Activated CD8-positive, alpha-beta memory T cell treated with anti-CD3 and anti-CD28 coated beads for 36 hours (primary cell): ENCODE measurements at regions not wholly inside any gene's neighbourhood (a gene's known extent, or its start where the extent isn't known, plus 50 kb on each side); places are given as distances from the start of the nearest gene placed in this dataset.

Experiments used
- CTCF ChIA-PET: fragments of 350-600 bp; sonication (Branson Sonifier 250); formaldehyde crosslinking; loops from one replicate; lab custom pipeline; 2021; ENCODE audit warnings: antibody characterized with exemption; lab: Charles Lee
- POLR2A ChIA-PET: fragments of 350-600 bp; sonication (Branson Sonifier 250); formaldehyde crosslinking; loops from one replicate; lab custom pipeline; 2021; ENCODE audit warnings: antibody characterized with exemption; lab: Charles Lee

DNA sequence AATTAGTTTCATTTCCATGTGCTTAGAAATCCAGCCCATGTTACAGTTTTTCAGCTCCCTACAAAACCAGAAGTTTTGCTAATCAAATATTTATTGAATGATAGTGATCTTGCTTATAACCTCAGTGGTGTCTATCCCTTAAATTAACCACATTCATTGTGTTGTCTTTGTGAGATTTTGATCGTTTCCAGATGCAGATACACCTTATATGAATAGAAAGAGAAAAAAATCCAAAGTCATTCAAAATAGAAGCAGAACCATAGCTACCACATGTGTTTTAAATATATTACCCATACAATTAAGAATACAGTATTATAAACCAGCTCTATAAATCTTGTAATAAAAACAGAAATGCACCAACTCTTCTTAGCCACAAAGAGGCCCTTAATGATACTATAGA, 60.6 kb upstream of the RREB1 start:
- ChIA-PET POLR2A (no interaction called here), CTCF (no interaction called here)

DNA sequence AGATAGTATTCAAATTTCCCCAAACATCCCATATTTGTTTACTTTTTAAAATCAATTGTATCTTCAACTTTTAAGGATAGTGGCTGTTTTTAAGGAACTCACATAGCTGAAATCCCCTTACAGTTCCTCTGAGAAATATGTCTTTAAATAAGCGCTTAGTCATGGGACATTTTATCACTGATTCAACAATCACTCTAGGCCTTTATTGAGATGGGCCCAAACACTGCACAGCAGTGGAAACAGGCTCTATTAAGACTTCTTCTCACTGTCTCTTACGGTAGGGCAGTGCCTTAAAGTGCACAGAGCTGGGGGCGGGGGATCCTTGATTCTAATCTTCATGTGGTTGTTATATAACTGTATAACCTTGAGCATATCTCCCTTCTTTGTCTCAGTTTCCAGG, 59.8 kb upstream of the RREB1 start:
- POLR2A ChIA-PET = no interaction called here
- CTCF ChIA-PET = no interaction called here

DNA sequence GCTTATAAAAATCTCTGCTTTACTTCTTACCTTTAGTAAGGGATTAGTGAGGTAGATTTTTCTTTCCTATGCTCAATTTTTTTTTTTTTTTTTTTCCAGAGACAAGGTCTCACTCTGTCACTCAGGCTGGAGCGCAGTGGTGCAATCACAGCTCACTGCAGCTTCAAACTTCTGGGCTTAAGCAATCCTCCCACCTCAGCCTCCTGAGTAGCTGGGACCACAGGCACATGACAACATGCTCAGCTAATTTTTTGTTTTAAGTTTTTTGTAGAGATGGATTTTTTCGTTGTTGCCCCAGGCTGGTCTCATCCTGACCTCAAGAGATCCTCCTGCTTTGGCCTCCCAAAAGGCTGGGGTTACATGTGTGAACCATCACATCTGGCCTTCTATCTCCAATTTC, 58.9 kb upstream of the RREB1 start:
- ChIA-PET CTCF (no interaction called here), POLR2A (interaction anchor here (0.9 kb wide), 1 partner anchor 101 kb away, joined by 4 read pairs; no protein-coding TSS in a partner anchor)

DNA sequence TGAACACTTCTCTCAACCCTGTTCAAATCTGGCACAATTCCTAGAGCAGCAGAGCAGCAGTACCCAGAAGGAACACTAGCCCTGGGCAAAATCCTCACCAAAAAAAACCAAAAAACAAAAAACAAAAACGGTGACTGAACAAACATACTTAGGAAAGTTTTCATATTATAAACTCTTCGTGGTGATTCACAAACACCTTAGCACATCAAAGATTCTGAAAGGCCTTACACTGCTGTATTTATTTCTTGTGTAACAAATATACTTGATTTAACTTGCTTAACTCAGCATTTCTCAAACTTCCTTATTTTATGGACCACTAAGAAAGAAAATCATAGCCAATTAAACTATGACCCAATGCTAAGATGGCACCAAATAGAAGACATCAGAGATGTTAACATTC, 57.8 kb upstream of the RREB1 start:
- CTCF ChIA-PET = no interaction called here
- POLR2A ChIA-PET = no interaction called here

DNA sequence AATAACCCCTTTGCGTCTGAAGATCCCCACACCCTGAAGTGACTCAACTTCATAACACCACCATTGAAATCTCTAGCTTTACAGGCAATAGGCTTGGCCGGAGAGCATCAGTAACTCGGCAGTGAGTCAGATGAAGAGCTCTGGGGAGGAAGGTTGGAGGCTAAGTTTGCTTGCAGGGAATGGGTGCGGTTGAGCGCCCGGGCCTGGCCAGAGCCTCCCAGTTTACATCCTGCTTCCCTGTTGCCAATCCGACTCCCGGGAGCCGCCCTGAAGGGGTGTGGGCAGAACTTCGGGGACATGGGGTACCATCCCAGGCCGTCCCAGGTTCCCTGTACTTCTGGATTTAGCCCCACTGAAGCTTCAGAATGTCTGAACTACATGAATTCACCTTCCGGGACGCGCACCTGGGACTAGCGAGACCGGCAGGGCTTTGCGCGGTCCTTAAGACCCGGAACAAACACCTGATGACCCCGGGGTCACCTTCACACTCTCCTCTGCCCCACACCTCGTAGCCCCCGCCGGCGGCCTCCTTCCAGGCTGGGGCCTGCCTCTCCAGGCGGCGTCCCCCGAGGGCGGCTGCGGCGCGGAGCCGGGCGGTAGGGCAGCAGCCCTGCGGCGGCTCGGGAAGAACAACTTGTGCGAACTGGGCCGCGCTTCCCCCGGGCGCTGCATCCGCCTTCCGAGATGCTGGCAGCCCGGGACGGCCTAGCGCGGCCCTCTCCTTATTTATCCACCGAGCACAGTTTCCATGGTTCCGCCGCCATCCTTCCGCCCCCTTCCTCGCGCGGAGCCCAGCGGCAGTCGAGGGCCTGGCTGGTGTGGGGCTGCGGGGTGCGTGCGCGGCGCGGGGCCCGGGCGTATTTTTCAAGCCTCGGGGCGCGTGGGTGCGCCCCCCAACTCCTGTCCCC, 56.6 kb upstream of the RREB1 start:
- ChIA-PET CTCF (no interaction called here), POLR2A (interaction anchor here (1.4 kb wide), 1 partner anchor 36 kb away, joined by 6 read pairs; no protein-coding TSS in a partner anchor)

DNA sequence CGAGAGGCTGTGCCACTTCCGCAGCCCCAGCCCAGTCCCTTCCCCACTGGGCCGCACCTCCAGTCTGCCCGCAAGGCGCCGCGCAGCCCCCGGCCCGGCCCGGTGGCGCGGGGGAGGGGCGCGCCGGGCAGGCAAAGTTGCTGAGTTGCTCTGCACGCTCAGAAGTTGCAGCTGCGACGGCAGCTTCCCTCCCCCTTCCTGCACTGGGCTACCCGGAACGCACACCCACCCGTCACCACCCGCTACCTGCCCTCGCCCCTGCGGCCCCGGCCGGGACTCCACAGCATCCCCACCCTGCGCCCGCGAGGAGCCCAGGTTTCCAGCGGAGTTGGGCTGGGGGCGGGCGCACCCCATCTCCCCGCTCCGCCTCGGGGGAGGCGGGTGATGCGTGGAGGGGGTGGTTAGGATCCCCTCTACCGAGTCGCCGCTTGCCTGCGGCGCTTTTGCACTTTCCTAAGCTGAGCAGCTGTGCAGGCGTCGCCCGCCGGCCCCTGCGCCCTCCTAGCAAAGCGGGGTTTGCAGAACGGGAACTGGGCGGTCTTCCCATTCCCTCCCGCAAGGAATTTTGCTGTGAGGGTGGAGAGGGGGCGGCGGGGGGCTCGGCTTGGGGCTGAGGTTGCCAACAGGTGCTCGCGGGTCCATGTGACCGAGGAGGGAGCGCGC, 55.9 kb upstream of the RREB1 start:
- ChIA-PET CTCF (no interaction called here), POLR2A (interaction anchor here (1.4 kb wide), 1 partner anchor 35 kb away, joined by 6 read pairs; no protein-coding TSS in a partner anchor)

DNA sequence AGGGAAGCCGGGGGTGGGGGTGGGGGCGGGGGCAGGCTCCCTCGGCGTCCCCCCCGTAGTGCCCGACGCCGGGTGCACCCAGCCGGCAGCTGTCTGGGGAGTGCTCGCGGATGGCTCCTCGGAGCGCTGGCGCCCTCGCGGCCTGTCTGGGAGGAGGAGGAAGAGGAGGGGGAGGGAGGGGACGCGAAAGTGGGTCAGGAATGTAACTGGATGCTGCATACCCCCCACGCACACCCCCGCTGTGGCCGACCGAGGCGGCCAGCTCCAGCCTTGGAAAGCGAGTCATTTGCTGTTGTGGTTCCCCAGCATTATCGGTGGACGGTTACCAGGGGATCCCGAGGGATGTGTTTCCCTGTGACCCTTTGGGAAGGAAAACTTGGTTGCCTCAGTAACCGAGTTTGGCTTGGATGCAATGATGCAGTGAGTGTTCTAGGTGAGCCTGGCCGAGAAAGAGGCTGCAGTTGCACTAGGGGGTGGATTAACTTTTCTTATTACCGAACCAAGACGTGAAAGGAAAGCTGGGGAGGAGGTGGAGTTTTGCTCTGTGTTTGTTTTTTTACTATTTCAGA, 55.2 kb upstream of the RREB1 start:
- POLR2A ChIA-PET = interaction anchor here (1.4 kb wide), 1 partner anchor 35 kb away, joined by 6 read pairs; no protein-coding TSS in a partner anchor
- CTCF ChIA-PET = no interaction called here

DNA sequence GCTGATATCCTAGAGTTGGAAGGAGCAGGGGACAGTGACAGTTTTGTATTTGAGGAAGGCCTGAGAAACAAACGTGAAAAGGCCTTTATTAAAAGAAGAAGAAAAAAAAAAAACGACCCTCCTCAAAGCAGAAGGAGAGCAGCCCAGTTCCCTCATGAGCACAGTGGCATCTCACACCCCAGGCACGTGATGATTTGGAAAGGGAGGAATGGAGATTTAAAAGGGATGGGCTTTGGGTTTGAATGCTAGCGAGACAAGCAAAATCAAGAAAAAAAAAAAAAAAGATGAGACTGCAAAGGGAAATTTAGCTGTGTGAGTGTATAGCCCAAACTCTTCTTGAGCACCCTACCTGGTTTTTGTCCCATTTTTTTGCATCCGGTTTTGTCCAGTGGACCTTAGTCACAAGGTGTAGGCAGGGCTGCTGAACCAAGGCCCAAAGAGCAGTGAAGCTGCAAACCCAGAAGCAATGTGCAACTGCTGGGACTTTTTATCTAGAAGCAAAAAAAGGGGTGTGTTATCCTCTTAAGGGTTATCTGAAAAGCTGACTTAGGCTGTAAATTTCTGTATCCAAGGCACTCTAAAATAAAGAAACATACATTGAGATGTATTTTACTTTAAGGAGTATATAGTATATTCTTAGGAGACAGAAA, 54.5 kb upstream of the RREB1 start:
- POLR2A ChIA-PET = no interaction called here
- CTCF ChIA-PET = interaction anchor here (0.7 kb wide), 1 partner anchor 16 kb away, joined by 4 read pairs; no protein-coding TSS in a partner anchor
